GM10248 (cell line): ENCODE measurements at regions not wholly inside any gene's neighbourhood (a gene's known extent, or its start where the extent isn't known, plus 50 kb on each side); places are given as distances from the start of the nearest gene placed in this dataset.

Experiments used
- CTCF ChIA-PET: fragments of 300-600 bp; sonication (Branson Sonifier 250); formaldehyde crosslinking; extraction: SDS; loops from one replicate; lab custom pipeline; 2021; ENCODE audit warnings: antibody characterized with exemption; lab: Yijun Ruan, JAX
- POLR2A ChIA-PET: fragments of 350-650 bp; sonication (Branson Sonifier 250); formaldehyde crosslinking; extraction: SDS; loops from one replicate; lab custom pipeline; 2020; ENCODE audit warnings: antibody characterized with exemption; lab: Yijun Ruan, JAX
- DNase-seq: peaks from one replicate; pipeline ENCODE4 v3.0.0; 2012; ENCODE audit errors: extremely low spot score
- CTCF ChIP-seq: IDR thresholded peaks from 2 replicates; pipeline ENCODE4 v1.5.1; 2012; ENCODE audit warnings: mild to moderate bottlenecking, low read depth; ENCODE audit errors: extremely low read depth, missing control alignments, control extremely low read depth

- no peak for TF ChIP-seq CTCF
- POLR2A ChIA-PET, result interaction anchor here (0.7 kb wide), 1 partner anchor 230 kb away, joined by 3 read pairs; no protein-coding TSS in a partner anchor
- CTCF ChIA-PET, result no interaction called here
- no peak for DNase-seq
Measured at GRCh38 chr1:209405183-209405814, 178.2 kb upstream of the CAMK1G start.

- DNase-seq, result no peak
- ChIA-PET POLR2A (interaction anchor here (0.7 kb wide), 1 partner anchor 229 kb away, joined by 3 read pairs; no protein-coding TSS in a partner anchor), CTCF (interaction anchor here (1.0 kb wide), 1 partner anchor 10 kb away, joined by 3 read pairs; no protein-coding TSS in a partner anchor)
Measured at GRCh38 chr1:209406168-209406567, 177.3 kb upstream of the CAMK1G start.

GRCh38 chr1:209406595-209406994 is 176.9 kb upstream of the CAMK1G start:
- ChIA-PET CTCF (interaction anchor here (1.0 kb wide), 1 partner anchor 9 kb away, joined by 3 read pairs; no protein-coding TSS in a partner anchor), POLR2A (no interaction called here)
- TF ChIP-seq CTCF, result no peak
- no peak for DNase-seq

More at GRCh38 chr1:209406168-209406567, 177.3 kb upstream of the CAMK1G start:
- no peak for TF ChIP-seq CTCF

GRCh38 chr1:209409780-209410179 is 173.7 kb upstream of the CAMK1G start:
- no peak for TF ChIP-seq CTCF
- ChIA-PET CTCF (interaction anchor here (2.0 kb wide), 1 partner anchor 12 kb away, joined by 4 read pairs; no protein-coding TSS in a partner anchor), POLR2A (no interaction called here)
- no peak for DNase-seq

GRCh38 chr1:209411491-209411929 is 172.0 kb upstream of the CAMK1G start:
- no peak for TF ChIP-seq CTCF
- ChIA-PET CTCF (no interaction called here), POLR2A (no interaction called here)
- DNase-seq, result no peak

DNA sequence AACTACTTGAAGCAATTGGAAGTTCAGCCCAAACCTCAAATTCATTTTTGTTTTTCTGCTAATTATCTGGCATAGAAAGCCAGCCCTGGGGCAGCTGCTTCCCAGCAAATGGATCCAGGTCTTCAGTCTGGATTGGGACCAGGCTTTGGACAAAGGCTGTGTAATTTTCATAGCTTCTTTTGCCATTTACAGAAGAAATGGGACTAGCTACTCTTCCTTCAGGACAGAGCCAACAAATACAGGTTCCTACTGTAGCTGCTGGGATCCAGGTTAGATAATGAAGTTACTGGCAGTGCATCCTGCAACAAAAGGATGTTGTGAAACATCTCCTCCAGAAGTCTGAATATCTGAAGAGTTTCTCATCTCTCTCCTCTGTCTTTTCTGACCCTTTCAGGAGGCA is 171.5 kb upstream of the CAMK1G start:
- CTCF ChIA-PET, result interaction anchor here (1.3 kb wide), 1 partner anchor 10 kb away, joined by 3 read pairs; no protein-coding TSS in a partner anchor
- POLR2A ChIA-PET, result no interaction called here
- no peak for DNase-seq
- no peak for TF ChIP-seq CTCF
